IMR-90 (cell line): ENCODE measurements at regions not wholly inside any gene's neighbourhood (a gene's known extent, or its start where the extent isn't known, plus 50 kb on each side); places are given as distances from the start of the nearest gene placed in this dataset.

Source experiments
- ATAC-seq: fragments of 200-7000 bp; cut with Tn5 transposase; 2 replicates; pipeline ENCODE4 v1.9.1; 2020; ENCODE audit warnings: low read depth, mild to moderate bottlenecking, moderate library complexity
- BruUV-seq: library from RNA; stranded (reverse); fragments of 400-500 nt; replicated peaks from 2 replicates; lab custom pipeline; 2021; lab: Mats Ljungman, UMichigan
- CTCF ChIA-PET: fragments of 300-600 bp; formaldehyde crosslinking; extraction: SDS; loops from one replicate; lab custom pipeline; 2021; ENCODE audit warnings: antibody characterized with exemption; lab: Yijun Ruan, JAX
- POLR2A ChIA-PET: fragments of 300-600 bp; sonication (Branson Sonifier 250); formaldehyde crosslinking; loops from one replicate; lab custom pipeline; 2022; ENCODE audit warnings: antibody characterized with exemption; ENCODE audit not compliant: unreplicated experiment; lab: Charles Lee
- DNase-seq: peaks from one replicate; pipeline ENCODE4 v3.0.0; 2013
- H2AFZ ChIP-seq: replicated peaks from 2 replicates; pipeline ENCODE3; 2013; ENCODE audit warnings: low read length, mild to moderate bottlenecking; ENCODE audit not compliant: poor library complexity
- H2AK5ac ChIP-seq: 2 replicates; pipeline ENCODE4 v1.6.1; 2013; ENCODE audit warnings: low read depth, low read length, inconsistent platforms
- H2AK9ac ChIP-seq: replicated peaks from 2 replicates; pipeline ENCODE3; 2013; ENCODE audit warnings: mild to moderate bottlenecking, low read depth, low read length, moderate library complexity; ENCODE audit not compliant: poor library complexity
- H2BK120ac ChIP-seq: 2 replicates; pipeline ENCODE4 v1.6.1; 2013; ENCODE audit warnings: low read depth, low read length, inconsistent platforms
- H2BK15ac ChIP-seq: 3 replicates; pipeline ENCODE4 v1.6.1; 2013; ENCODE audit warnings: low read depth, low read length, inconsistent platforms
- H2BK20ac ChIP-seq: 2 replicates; pipeline ENCODE4 v1.6.1; 2013; ENCODE audit warnings: low read depth, mild to moderate bottlenecking, inconsistent platforms, low read length, moderate library complexity
- H2BK5ac ChIP-seq: 2 replicates; pipeline ENCODE4 v1.6.1; 2013; ENCODE audit warnings: mild to moderate bottlenecking, low read depth, low read length, inconsistent platforms; ENCODE audit not compliant: poor library complexity, severe bottlenecking
- H3K14ac ChIP-seq: replicated peaks from 2 replicates; pipeline ENCODE4 v1.6.1; 2013; ENCODE audit warnings: low read depth, low read length, inconsistent platforms
- H3K18ac ChIP-seq: 2 replicates; pipeline ENCODE4 v1.6.1; 2013; ENCODE audit warnings: low read depth, low read length, control low read depth
- H3K23ac ChIP-seq: 2 replicates; pipeline ENCODE4 v1.6.1; 2013; ENCODE audit warnings: low read depth, low read length, inconsistent platforms
- H3K27ac ChIP-seq: 2 replicates; pipeline ENCODE4 v1.5.1; 2013; ENCODE audit warnings: mild to moderate bottlenecking, control low read depth, low read length; ENCODE audit not compliant: insufficient read depth
- H3K27me3 ChIP-seq: 2 replicates; pipeline ENCODE4 v1.6.1; 2013; ENCODE audit warnings: low read length; ENCODE audit not compliant: control insufficient read depth, insufficient read depth
- H3K36me3 ChIP-seq: 2 replicates; pipeline ENCODE4 v1.6.1; 2013; ENCODE audit warnings: low read length, mixed read lengths; ENCODE audit not compliant: control insufficient read depth, insufficient read depth
- H3K4ac ChIP-seq: 2 replicates; pipeline ENCODE4 v1.6.1; 2013; ENCODE audit warnings: low read depth, low read length, inconsistent platforms
- H3K4me1 ChIP-seq: 2 replicates; pipeline ENCODE4 v1.6.1; 2013; ENCODE audit warnings: low read length, mixed read lengths; ENCODE audit not compliant: control insufficient read depth, insufficient read depth
- H3K4me2 ChIP-seq: 2 replicates; pipeline ENCODE4 v1.6.1; 2013; ENCODE audit warnings: low read depth, mild to moderate bottlenecking, control low read depth, low read length, moderate library complexity
- H3K4me3 ChIP-seq: 2 replicates; pipeline ENCODE4 v1.5.1; 2013; ENCODE audit warnings: low read depth, mild to moderate bottlenecking, control low read depth, low read length, moderate library complexity; ENCODE audit not compliant: insufficient read depth
- H3K56ac ChIP-seq: 2 replicates; pipeline ENCODE4 v1.6.1; 2013; ENCODE audit warnings: low read length, inconsistent platforms; ENCODE audit not compliant: insufficient read depth; ENCODE audit errors: extremely low read depth
- H3K79me1 ChIP-seq, 2 experiments: 2 replicates each; pipeline ENCODE4 v1.6.1; 2013; ENCODE audit warnings: low read length in 2 of 2, inconsistent platforms in 1 of 2, low read depth in 1 of 2
- H3K9ac ChIP-seq: 2 replicates; pipeline ENCODE4 v1.6.1; 2013; ENCODE audit warnings: low read depth, low read length, control low read depth
- H3K9me1 ChIP-seq: 2 replicates; pipeline ENCODE4 v1.6.1; 2013; ENCODE audit warnings: low read length, inconsistent platforms; ENCODE audit not compliant: insufficient read depth
- H3K9me3 ChIP-seq: 2 replicates; pipeline ENCODE4 v1.6.1; 2013; ENCODE audit warnings: low read length; ENCODE audit not compliant: control insufficient read depth, insufficient read depth
- H4K20me1 ChIP-seq: 2 replicates; pipeline ENCODE4 v1.6.1; 2013; ENCODE audit warnings: low read length, inconsistent platforms; ENCODE audit not compliant: insufficient read depth
- H4K5ac ChIP-seq: 2 replicates; pipeline ENCODE4 v1.6.1; 2013; ENCODE audit warnings: mild to moderate bottlenecking, low read depth, low read length, control low read depth
- H4K8ac ChIP-seq, 2 experiments: 2 replicates each; pipeline ENCODE4 v1.6.1; 2013; ENCODE audit warnings: low read depth in 2 of 2, low read length in 2 of 2, control low read depth in 1 of 2, inconsistent platforms in 1 of 2
- H4K91ac ChIP-seq: 2 replicates; pipeline ENCODE4 v1.6.1; 2013; ENCODE audit warnings: low read depth, low read length, inconsistent platforms; ENCODE audit not compliant: insufficient read depth
- CEBPB ChIP-seq: IDR thresholded peaks from 2 replicates; pipeline ENCODE4 v1.6.1; 2012; ENCODE audit warnings: low read depth, low read length, improper control_type of control experiment
- ELK1 ChIP-seq: fragments of 150-350 bp; IDR thresholded peaks from 2 replicates; pipeline ENCODE4 v1.6.1; 2016; ENCODE audit warnings: low read depth, mild to moderate bottlenecking, low read length, moderate library complexity, borderline replicate concordance
- FOS ChIP-seq: fragments of 150-350 bp; IDR thresholded peaks from 2 replicates; pipeline ENCODE4 v1.6.1; 2016; ENCODE audit warnings: low read depth, low read length
- MXI1 ChIP-seq: IDR thresholded peaks from 2 replicates; pipeline ENCODE4 v1.6.1; 2012; ENCODE audit warnings: low read depth, mild to moderate bottlenecking, low read length, moderate library complexity, borderline replicate concordance
- NFE2L2 ChIP-seq: fragments of 150-350 bp; IDR thresholded peaks from 2 replicates; pipeline ENCODE4 v1.6.1; 2016; ENCODE audit warnings: low read depth, mild to moderate bottlenecking, low read length
- RFX5 ChIP-seq: IDR thresholded peaks from 2 replicates; pipeline ENCODE4 v1.8.0; 2012; ENCODE audit warnings: low read depth, mild to moderate bottlenecking, low read length, moderate library complexity
- SMC3 ChIP-seq: fragments of 150-350 bp; IDR thresholded peaks from 2 replicates; pipeline ENCODE4 v1.6.1; 2016; ENCODE audit warnings: low read depth, mild to moderate bottlenecking, antibody characterized with exemption, low read length, moderate library complexity
- WGBS, 2 experiments: methylation state at CpG; one replicate each; pipeline versions ENCODE4 v1.1.5 to v1.1.7; 2013; ENCODE audit warnings: missing lambda C conversion rate in 2 of 2; ENCODE audit not compliant: insufficient read length in 1 of 2; ENCODE audit errors: extremely low coverage in 2 of 2; 5-methylcytosine and 5-hydroxymethylcytosine counted together
- dilution Hi-C: fragments of 300-500 bp; cut with HindIII; formaldehyde crosslinking; loops from one replicate; pipeline ENCODE4 v1.14.3; 2018; ENCODE audit warnings: low sequenced_read_pairs; ENCODE audit not compliant: unreplicated experiment
- in situ Hi-C: fragments of 300-500 bp; cut with MboI; formaldehyde crosslinking; loops from 3 replicates; pipeline ENCODE4 v1.14.3; 2019; ENCODE audit warnings: low sequenced_read_pairs, inconsistent platforms, mixed read lengths
- intact Hi-C: fragments of 100-400 bp; cut with micrococcal nuclease; formaldehyde crosslinking; loops from 2 replicates; pipeline ENCODE4 v1.10.0; 2022

- no TSS peak for BruUV-seq
- TF ChIP-seq ELK1 = no peak
- no peak for TF ChIP-seq SMC3
- TF ChIP-seq CEBPB = no peak
- TF ChIP-seq MXI1 = no peak
- TF ChIP-seq RFX5 = no peak
- no peak for TF ChIP-seq NFE2L2
- no peak for TF ChIP-seq FOS
- H2AFZ ChIP-seq = no peak overlapping the region
- H2AK5ac ChIP-seq = no peak overlapping the region
- ATAC-seq = no peak
- no peak overlapping the region for H3K14ac ChIP-seq
- H3K23ac ChIP-seq = no peak overlapping the region
- H3K4me3 ChIP-seq = no peak overlapping the region
- no peak overlapping the region for H3K9ac ChIP-seq
- peaks cover 4% of the 10 kb centered on the region for H3K9me3 ChIP-seq
- ChIA-PET CTCF (no interaction called here), POLR2A (no interaction called here)
- H3K4me2 ChIP-seq = no peak overlapping the region
- H3K27me3 ChIP-seq = no peaks in the 10 kb centered on the region
- in situ Hi-C loops (no loop called here), intact Hi-C loops (no loop called here), dilution Hi-C loops (no loop called here)
- no peak overlapping the region for H2BK120ac ChIP-seq
- H4K91ac ChIP-seq = no peak overlapping the region
- no peak overlapping the region for H3K27ac ChIP-seq
- no peak overlapping the region for H2AK9ac ChIP-seq
- no peaks in the 10 kb centered on the region for H3K9me1 ChIP-seq
- H3K56ac ChIP-seq = no peak overlapping the region
- H2BK20ac ChIP-seq = no peak overlapping the region
- H2BK15ac ChIP-seq = no peak overlapping the region
- no peaks in the 10 kb centered on the region for H4K20me1 ChIP-seq
- H2BK5ac ChIP-seq = no peak overlapping the region
- H3K36me3 ChIP-seq = no peaks in the 10 kb centered on the region
- no peaks in the 10 kb centered on the region for H3K4me1 ChIP-seq
- H4K8ac ChIP-seq = no peak overlapping the region
- H4K5ac ChIP-seq = no peak overlapping the region
- H3K4ac ChIP-seq = no peak overlapping the region
- H3K18ac ChIP-seq = no peak overlapping the region
- WGBS, 2 experiments = 100% methylated on average over 3 of the region's 3 CpGs; no CpG with 5 or more reads in 1 of the 2 experiments
- H3K79me1 ChIP-seq = no peaks in the 10 kb centered on the region
- DNase-seq = no peak
Measured at GRCh38 chr5:142259758-142260157, 65.1 kb downstream of the SPRY4 start.
